Endothelial cell (in vitro differentiated cells): ENCODE measurements at regions not wholly inside any gene's neighbourhood (a gene's known extent, or its start where the extent isn't known, plus 50 kb on each side); places are given as distances from the start of the nearest gene placed in this dataset.

Experiments
- DNase-seq: peaks from one replicate; pipeline ENCODE4 v3.0.0; 2021; ENCODE audit warnings: low spot score
- H3K27ac Mint-ChIP-seq: one replicate; pipeline ENCODE4 v1.8.0; 2021; ENCODE audit warnings: mixed read lengths, inconsistent platforms; ENCODE audit not compliant: unreplicated experiment
- H3K27me3 Mint-ChIP-seq: one replicate; pipeline ENCODE4 v1.8.0; 2021; ENCODE audit warnings: mild to moderate bottlenecking, moderate library complexity, mixed read lengths, inconsistent platforms; ENCODE audit not compliant: unreplicated experiment
- H3K36me3 Mint-ChIP-seq: one replicate; pipeline ENCODE4 v1.8.0; 2021; ENCODE audit warnings: mild to moderate bottlenecking, low read depth, mixed read lengths, inconsistent platforms; ENCODE audit not compliant: unreplicated experiment
- H3K4me1 Mint-ChIP-seq: one replicate; pipeline ENCODE4 v1.8.0; 2021; ENCODE audit warnings: mild to moderate bottlenecking, mixed read lengths, inconsistent platforms; ENCODE audit not compliant: unreplicated experiment
- H3K4me3 Mint-ChIP-seq: one replicate; pipeline ENCODE4 v1.8.0; 2021; ENCODE audit warnings: mild to moderate bottlenecking, mixed read lengths, inconsistent platforms; ENCODE audit not compliant: unreplicated experiment
- H3K9me3 Mint-ChIP-seq: one replicate; pipeline ENCODE4 v1.8.0; 2021; ENCODE audit warnings: mixed read lengths, inconsistent platforms; ENCODE audit not compliant: unreplicated experiment
- CTCF ChIP-seq: fragments of 200-600 bp; sonication (generic); IDR thresholded peaks from one replicate; pipeline ENCODE4 v1.5.0; 2021; ENCODE audit warnings: antibody characterized with exemption; ENCODE audit not compliant: unreplicated experiment

DNA sequence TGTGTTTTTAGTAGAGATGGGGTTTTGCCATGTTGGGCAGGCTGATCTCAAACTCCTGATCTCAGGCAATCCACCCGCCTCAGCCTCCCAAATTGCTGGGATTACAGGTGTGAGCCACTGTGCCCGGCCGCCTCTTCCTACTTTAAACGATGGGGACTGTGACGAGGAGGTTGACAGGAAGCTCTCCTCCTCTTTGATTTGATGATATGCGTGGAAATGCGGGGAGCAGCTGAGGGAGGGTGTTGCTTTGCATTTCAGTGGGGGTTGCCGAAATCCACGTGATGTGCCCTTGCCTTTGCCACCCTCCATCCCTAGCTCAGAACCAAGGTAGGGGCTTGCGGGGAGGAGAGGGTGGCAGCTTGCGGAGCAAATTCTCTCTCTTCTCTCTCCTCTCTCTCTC, 189.6 kb downstream of the AACS start:
- H3K4me1 Mint-ChIP-seq = peaks cover 11% of the 10 kb centered on the region
- no peak for TF ChIP-seq CTCF
- no peak for DNase-seq
- no peaks in the 10 kb centered on the region for H3K9me3 Mint-ChIP-seq
- no peak overlapping the region for H3K4me3 Mint-ChIP-seq
- H3K27me3 Mint-ChIP-seq = peaks cover 6% of the 10 kb centered on the region
- no peak overlapping the region for H3K27ac Mint-ChIP-seq
- H3K36me3 Mint-ChIP-seq = no peaks in the 10 kb centered on the region

DNA sequence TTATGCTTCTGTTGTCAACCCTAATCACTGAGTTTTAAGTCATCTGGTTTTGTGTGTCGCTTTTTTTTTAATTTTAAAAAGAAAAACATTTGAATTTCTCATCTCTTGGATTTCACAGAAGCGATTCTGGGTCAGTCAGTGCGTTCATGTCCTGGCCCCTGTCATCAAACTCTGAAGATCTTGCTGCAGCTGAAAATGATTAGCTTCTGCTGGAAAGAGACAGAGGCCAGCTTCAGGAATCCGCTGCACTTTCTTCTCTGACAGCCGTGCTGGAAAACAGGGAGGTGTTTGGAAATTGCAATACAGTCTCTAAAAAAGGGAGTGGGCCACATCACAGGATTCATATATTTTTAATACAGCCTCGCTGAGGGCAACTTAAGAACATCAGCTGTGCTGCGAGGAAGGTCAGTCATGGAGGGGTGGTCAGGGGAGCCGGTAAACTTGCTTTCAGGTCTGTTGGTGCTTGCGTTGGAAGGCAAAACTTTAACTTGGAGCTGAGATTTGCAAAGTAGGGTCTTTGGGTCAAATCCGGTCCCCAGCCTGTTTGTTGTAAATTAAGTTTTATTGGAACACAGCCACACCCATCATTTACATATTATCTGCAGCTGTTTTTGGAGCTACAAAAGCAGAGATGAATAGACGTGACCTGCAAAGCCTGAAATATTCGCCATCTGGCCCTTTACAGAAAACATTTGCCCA, 190.8 kb downstream of the AACS start:
- Mint-ChIP-seq H3K9me3 (no peaks in the 10 kb centered on the region), H3K27me3 (peaks cover 6% of the 10 kb centered on the region), H3K4me3 (no peak overlapping the region), H3K4me1 (peaks cover 2% of the 10 kb centered on the region), H3K27ac (no peak overlapping the region), H3K36me3 (no peaks in the 10 kb centered on the region)
- no peak for TF ChIP-seq CTCF
- no peak for DNase-seq

GRCh38 chr12:125256634-125256936, 191.3 kb downstream of the AACS start:
- no peak for DNase-seq
- TF ChIP-seq CTCF = no peak
- peaks cover 6% of the 10 kb centered on the region for H3K27me3 Mint-ChIP-seq
- H3K4me1 Mint-ChIP-seq = no peaks in the 10 kb centered on the region
- no peaks in the 10 kb centered on the region for H3K36me3 Mint-ChIP-seq
- no peak overlapping the region for H3K4me3 Mint-ChIP-seq
- H3K27ac Mint-ChIP-seq = no peak overlapping the region
- H3K9me3 Mint-ChIP-seq = no peaks in the 10 kb centered on the region

- no peak overlapping the region for H3K27ac Mint-ChIP-seq
Observed at GRCh38 chr12:125259178-125259867, 194.1 kb downstream of the AACS start.

More at GRCh38 chr12:125259178-125259867, 194.1 kb downstream of the AACS start:
- Mint-ChIP-seq H3K4me3 (no peak overlapping the region), H3K4me1 (no peaks in the 10 kb centered on the region), H3K36me3 (no peaks in the 10 kb centered on the region), H3K9me3 (no peaks in the 10 kb centered on the region), H3K27me3 (peaks cover 3% of the 10 kb centered on the region)
- TF ChIP-seq CTCF = no peak
- no peak for DNase-seq
